Liver (tissue), 8 donors: ENCODE measurements at regions not wholly inside any gene's neighbourhood (a gene's known extent, or its start where the extent isn't known, plus 50 kb on each side); places are given as distances from the start of the nearest gene placed in this dataset.

ENCODE experiments used
- DNase-seq: peaks from one replicate; pipeline ENCODE4 v3.0.0-alpha.2; 2017; ENCODE audit warnings: low spot score
- H3K27ac ChIP-seq, 2 donors: one replicate each; pipeline ENCODE4 v1.7.0; 2013; ENCODE audit warnings: inconsistent platforms in 2 of 2, low read length in 2 of 2, control low read depth in 1 of 2, low read depth in 1 of 2, mild to moderate bottlenecking in 1 of 2
- H3K27me3 ChIP-seq, 4 donors: one replicate each; pipeline versions ENCODE4 v1.6.1 to v1.7.0; 2013; ENCODE audit warnings: low read length in 3 of 4, inconsistent platforms in 1 of 4, mild to moderate bottlenecking in 1 of 4, moderate library complexity in 1 of 4; ENCODE audit not compliant: control insufficient read depth in 4 of 4, insufficient read depth in 4 of 4
- H3K36me3 ChIP-seq, 4 donors: one replicate each; pipeline versions ENCODE4 v1.6.1 to v1.7.0; 2013; ENCODE audit warnings: low read length in 3 of 4, mild to moderate bottlenecking in 3 of 4, low read depth in 1 of 4, moderate library complexity in 1 of 4; ENCODE audit not compliant: control insufficient read depth in 4 of 4, insufficient read depth in 3 of 4
- H3K4me1 ChIP-seq, 4 donors: one replicate each; pipeline versions ENCODE4 v1.6.1 to v1.7.0; 2013; ENCODE audit warnings: low read length in 3 of 4, mild to moderate bottlenecking in 3 of 4, moderate library complexity in 1 of 4; ENCODE audit not compliant: control insufficient read depth in 4 of 4, insufficient read depth in 4 of 4
- H3K4me3 ChIP-seq, 3 donors: one replicate each; pipeline versions ENCODE4 v1.6.1 to v1.7.0; 2013; ENCODE audit warnings: low read length in 3 of 3, control low read depth in 1 of 3, low read depth in 1 of 3, mild to moderate bottlenecking in 1 of 3
- H3K9ac ChIP-seq, 2 donors: one replicate each; pipeline ENCODE4 v1.7.0; 2013; ENCODE audit warnings: low read length in 2 of 2, mild to moderate bottlenecking in 2 of 2, moderate library complexity in 2 of 2, control low read depth in 1 of 2, low read depth in 1 of 2
- H3K9me3 ChIP-seq, 4 donors: one replicate each; pipeline versions ENCODE4 v1.6.1 to v1.7.0; 2013; ENCODE audit warnings: low read length in 3 of 4; ENCODE audit not compliant: control insufficient read depth in 4 of 4
- ATF3 ChIP-seq: IDR thresholded peaks from 2 replicates; pipeline ENCODE4 v1.6.1; 2016; ENCODE audit warnings: antibody characterized with exemption
- CTCF ChIP-seq: fragments of 150-350 bp; IDR thresholded peaks from 2 replicates; pipeline ENCODE4 v1.5.1; 2017; ENCODE audit warnings: improper control_type of control experiment, low read depth, low read length; ENCODE audit not compliant: missing input control
- EGR1 ChIP-seq, 2 donors: IDR thresholded peaks; 2 replicates each; pipeline ENCODE4 v1.6.1; 2016 to 2018; ENCODE audit warnings: antibody characterized with exemption in 2 of 2, low read depth in 2 of 2
- FOXA1 ChIP-seq: IDR thresholded peaks from 2 replicates; pipeline ENCODE4 v1.6.1; 2016; ENCODE audit warnings: antibody characterized with exemption
- FOXA2 ChIP-seq: IDR thresholded peaks from 2 replicates; pipeline ENCODE4 v1.6.1; 2016; ENCODE audit warnings: antibody characterized with exemption
- GABPA ChIP-seq, 2 donors: IDR thresholded peaks in 1 of 2; conservative IDR thresholded peaks in 1 of 2; 2 replicates each; pipeline ENCODE4 v1.6.1; 2016; ENCODE audit warnings: antibody characterized with exemption in 2 of 2, mild to moderate bottlenecking in 1 of 2, moderate library complexity in 1 of 2
- HNF4G ChIP-seq: IDR thresholded peaks from 2 replicates; pipeline ENCODE4 v1.6.1; 2016; ENCODE audit warnings: antibody characterized with exemption
- JUND ChIP-seq, 2 donors: IDR thresholded peaks; 2 replicates each; pipeline ENCODE4 v1.6.1; 2016; ENCODE audit warnings: antibody characterized with exemption in 2 of 2
- MAX ChIP-seq: IDR thresholded peaks from 2 replicates; pipeline ENCODE4 v1.6.1; 2016; ENCODE audit warnings: antibody characterized with exemption
- NR2F2 ChIP-seq: IDR thresholded peaks from 2 replicates; pipeline ENCODE4 v1.6.1; 2016; ENCODE audit warnings: antibody characterized with exemption
- RAD21 ChIP-seq, 2 donors: IDR thresholded peaks; 2 replicates each; pipeline ENCODE4 v1.6.1; 2016; ENCODE audit warnings: antibody characterized with exemption in 2 of 2, mild to moderate bottlenecking in 2 of 2
- REST ChIP-seq: IDR thresholded peaks from 2 replicates; pipeline ENCODE4 v1.6.1; 2016; ENCODE audit warnings: antibody characterized with exemption, mild to moderate bottlenecking
- RXRA ChIP-seq, 2 donors: IDR thresholded peaks; 2 replicates each; pipeline ENCODE4 v1.6.1; 2017 to 2018; ENCODE audit warnings: antibody characterized with exemption in 2 of 2, mild to moderate bottlenecking in 1 of 2
- SP1 ChIP-seq: IDR thresholded peaks from 2 replicates; pipeline ENCODE4 v1.6.1; 2018; ENCODE audit warnings: antibody characterized with exemption, mild to moderate bottlenecking
- TAF1 ChIP-seq: conservative IDR thresholded peaks from 2 replicates; pipeline ENCODE4 v1.6.1; 2016; ENCODE audit warnings: antibody characterized with exemption, mild to moderate bottlenecking
- YY1 ChIP-seq: IDR thresholded peaks from 2 replicates; pipeline ENCODE4 v1.6.1; 2016; ENCODE audit warnings: antibody characterized with exemption, mild to moderate bottlenecking
- WGBS: extraction: QIAGEN DNeasy Blood & Tissue Kit; methylation state at CpG from one replicate; pipeline ENCODE4 v1.1.7; 2013; 5-methylcytosine and 5-hydroxymethylcytosine counted together
- donor health status: healthy.
- donor health status: healthy.
- donor health status: healthy.
- donor health status: healthy.
- donor health status: healthy.

- no peak overlapping the region for H3K4me3 ChIP-seq
- no peaks in the 10 kb centered on the region for H3K27me3 ChIP-seq
- no peak overlapping the region for H3K9ac ChIP-seq
- TF ChIP-seq RXRA (IDR thresholded peaks at IDR 0.05) (no peak), FOXA1 (no peak), FOXA2 (no peak)
- 61% methylated on average over 3 of the region's 3 CpGs for WGBS
- no peaks in the 10 kb centered on the region for H3K4me1 ChIP-seq
- peaks cover 0 to 1% (median 0%) of the 10 kb centered on the region in 4 donors for H3K9me3 ChIP-seq
- H3K36me3 ChIP-seq = no peaks in the 10 kb centered on the region
- H3K27ac ChIP-seq = no peak overlapping the region
- no peak for DNase-seq
These were observed 263.0 kb upstream of the ZRANB2 start for GRCh38 chr1:71343686-71344416.

- H3K4me1 ChIP-seq = no peaks in the 10 kb centered on the region
- peaks cover 0 to 1% (median 0%) of the 10 kb centered on the region in 4 donors for H3K9me3 ChIP-seq
- TF ChIP-seq EGR1 (IDR thresholded peaks at IDR 0.05; ENCODE audit: low read depth in 2 of 2) = no peak
- no peak for TF ChIP-seq TAF1
- TF ChIP-seq RXRA (IDR thresholded peaks at IDR 0.05) = no peak
- no peak for TF ChIP-seq JUND (IDR thresholded peaks at IDR 0.05)
- TF ChIP-seq GABPA (IDR thresholded peaks at IDR 0.05 in 1 of 2, conservative IDR thresholded peaks at IDR 0.05 in 1 of 2) = no peak
- no peak for TF ChIP-seq ATF3
- no peak for TF ChIP-seq MAX
- no peak for TF ChIP-seq SP1
- TF ChIP-seq RAD21 (IDR thresholded peaks at IDR 0.05) = no peak
- TF ChIP-seq YY1 = no peak
- no peak for TF ChIP-seq CTCF
- TF ChIP-seq NR2F2 = no peak
- no peaks in the 10 kb centered on the region for H3K27me3 ChIP-seq
- no peak for DNase-seq
- no peak overlapping the region for H3K9ac ChIP-seq
- H3K27ac ChIP-seq = no peak overlapping the region
- H3K36me3 ChIP-seq = no peaks in the 10 kb centered on the region
- no peak overlapping the region for H3K4me3 ChIP-seq
These were observed 258.4 kb upstream of the ZRANB2 start for GRCh38 chr1:71339238-71339637.

- no peak overlapping the region for H3K27ac ChIP-seq
- no peaks in the 10 kb centered on the region for H3K36me3 ChIP-seq
- DNase-seq = no peak
- H3K4me1 ChIP-seq = no peaks in the 10 kb centered on the region
- H3K9me3 ChIP-seq = peaks cover 0 to 2% (median 0%) of the 10 kb centered on the region in 4 donors
- H3K27me3 ChIP-seq = no peaks in the 10 kb centered on the region
- no peak for TF ChIP-seq CTCF
- TF ChIP-seq REST = no peak
- TF ChIP-seq TAF1 = no peak
- no peak for TF ChIP-seq HNF4G
- TF ChIP-seq SP1 = no peak
- no peak for TF ChIP-seq GABPA (IDR thresholded peaks at IDR 0.05 in 1 of 2, conservative IDR thresholded peaks at IDR 0.05 in 1 of 2)
- H3K9ac ChIP-seq = no peak overlapping the region
- no peak overlapping the region for H3K4me3 ChIP-seq
These were observed 250.2 kb upstream of the ZRANB2 start for GRCh38 chr1:71330991-71331390.
